Neural progenitor cell (in vitro differentiated cells): ENCODE measurements at regions not wholly inside any gene's neighbourhood (a gene's known extent, or its start where the extent isn't known, plus 50 kb on each side); places are given as distances from the start of the nearest gene placed in this dataset.
A peak's percentile ranks its signal among the peaks of the same experiment; 100 is the strongest.

ENCODE experiments used
- DNase-seq: peaks from one replicate; pipeline ENCODE4 v3.0.0-alpha.2; 2016; ENCODE audit warnings: low spot score
- H2AFZ ChIP-seq: fragments of 200-600 bp; sonication (generic); replicated peaks from 2 replicates; pipeline ENCODE4 v1.6.1; 2016; ENCODE audit warnings: antibody characterized with exemption
- H3F3A ChIP-seq: fragments of 200-600 bp; sonication (generic); 2 replicates; pipeline ENCODE4 v1.6.1; 2016; ENCODE audit warnings: antibody characterized with exemption, low read depth
- H3K27ac ChIP-seq: fragments of 200-600 bp; sonication (generic); 2 replicates; pipeline ENCODE4 v1.5.1; 2016; ENCODE audit warnings: mild to moderate bottlenecking
- H3K27me3 ChIP-seq: fragments of 200-600 bp; sonication (generic); 2 replicates; pipeline ENCODE4 v1.6.1; 2016; ENCODE audit warnings: mild to moderate bottlenecking, moderate library complexity
- H3K36me3 ChIP-seq: fragments of 200-600 bp; sonication (generic); 2 replicates; pipeline ENCODE4 v1.5.1; 2016
- H3K4me1 ChIP-seq: fragments of 200-600 bp; sonication (generic); 2 replicates; pipeline ENCODE4 v1.6.1; 2016; ENCODE audit warnings: mixed run types
- H3K4me2 ChIP-seq: fragments of 200-600 bp; sonication (generic); 2 replicates; pipeline ENCODE4 v1.6.1; 2016
- H3K4me3 ChIP-seq: fragments of 200-600 bp; sonication (generic); 2 replicates; pipeline ENCODE4 v1.5.1; 2016
- H3K79me2 ChIP-seq: fragments of 200-600 bp; sonication (generic); 2 replicates; pipeline ENCODE4 v1.6.1; 2016; ENCODE audit warnings: low read depth
- H3K9ac ChIP-seq: fragments of 200-600 bp; sonication (generic); 2 replicates; pipeline ENCODE4 v1.6.1; 2016
- H3K9me3 ChIP-seq: fragments of 200-600 bp; sonication (generic); 2 replicates; pipeline ENCODE4 v1.5.1; 2016; ENCODE audit warnings: low read depth
- H4K20me1 ChIP-seq: fragments of 200-600 bp; sonication (generic); 2 replicates; pipeline ENCODE4 v1.6.1; 2016; ENCODE audit warnings: low read depth
- H3K27ac Mint-ChIP-seq: 3 replicates; pipeline ENCODE4 v1.8.0; 2021; ENCODE audit warnings: mixed read lengths
- H3K27me3 Mint-ChIP-seq: 2 replicates; pipeline ENCODE4 v1.8.0; 2022; ENCODE audit warnings: low read depth, mild to moderate bottlenecking, inconsistent platforms, moderate library complexity, mixed read lengths; ENCODE audit not compliant: insufficient read depth
- H3K36me3 Mint-ChIP-seq: 3 replicates; pipeline ENCODE4 v1.8.0; 2021; ENCODE audit warnings: mixed read lengths
- H3K4me1 Mint-ChIP-seq: 3 replicates; pipeline ENCODE4 v1.8.0; 2021; ENCODE audit warnings: mixed read lengths
- H3K4me3 Mint-ChIP-seq: 3 replicates; pipeline ENCODE4 v1.8.0; 2021; ENCODE audit warnings: mild to moderate bottlenecking, moderate library complexity, mixed read lengths
- H3K9me3 Mint-ChIP-seq: 3 replicates; pipeline ENCODE4 v1.8.0; 2020; ENCODE audit warnings: mixed read lengths
- EZH2 ChIP-seq: fragments of 200-600 bp; sonication (generic); IDR thresholded peaks from 2 replicates; pipeline ENCODE4 v1.6.1; 2017; ENCODE audit warnings: antibody characterized with exemption, mild to moderate bottlenecking, moderate library complexity
- EZH2phosphoT487 ChIP-seq: fragments of 200-600 bp; sonication (generic); IDR thresholded peaks from 2 replicates; pipeline ENCODE4 v1.6.1; 2017; ENCODE audit warnings: antibody characterized with exemption
- TF ChIP-seq, protein P1 (sequence below): fragments of 200-600 bp; sonication (generic); IDR thresholded peaks from 2 replicates; pipeline ENCODE4 v1.5.1; 2017; ENCODE audit warnings: antibody characterized with exemption, mild to moderate bottlenecking

DNA sequence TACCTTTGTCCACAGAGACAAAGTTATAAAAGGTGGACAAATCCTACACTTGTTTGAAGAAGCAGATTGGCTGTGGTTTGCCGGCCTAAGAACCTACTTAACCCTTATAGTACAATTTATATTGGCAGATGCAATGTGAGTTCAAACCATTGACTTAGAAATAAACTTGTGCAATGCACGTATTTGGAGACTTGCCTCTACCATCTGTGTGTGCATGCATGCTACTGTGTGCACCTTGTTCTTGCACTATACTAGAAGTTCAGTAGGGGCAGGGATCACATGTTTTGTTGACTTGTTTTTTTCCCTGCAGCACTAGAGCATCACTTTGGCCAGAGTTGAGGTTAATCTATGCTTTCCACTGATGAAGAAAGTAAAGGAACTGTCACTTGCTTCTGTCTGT, 163.1 kb upstream of the SERP2 start:
- no peaks in the 10 kb centered on the region for H3F3A ChIP-seq
- H3K4me3 Mint-ChIP-seq = no peak overlapping the region

DNA sequence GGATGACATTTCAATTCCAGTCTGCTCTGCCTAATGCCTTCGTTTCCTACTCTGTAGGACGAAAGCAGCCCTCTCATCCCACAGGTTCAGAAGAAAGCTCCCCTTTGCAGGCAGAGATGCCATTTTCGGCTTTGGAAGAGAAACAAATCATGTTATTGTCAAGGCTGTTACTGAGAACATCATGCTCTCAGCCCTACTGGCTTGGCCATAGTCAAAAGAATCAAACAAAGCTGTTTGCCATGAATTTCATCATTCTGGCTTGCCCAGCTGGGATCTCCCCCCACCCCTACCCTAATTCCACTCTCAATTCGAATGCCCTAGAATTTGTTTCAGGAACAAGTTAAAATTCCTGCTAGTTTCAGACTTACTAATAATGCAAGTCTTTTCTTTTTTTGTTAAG, 162.3 kb upstream of the SERP2 start:
- Histone ChIP-seq H3K27ac (no peak overlapping the region), H3K27me3 (no peaks in the 10 kb centered on the region), H2AFZ (peak overlapping the region; percentile 34), H3K9me3 (no peaks in the 10 kb centered on the region), H3F3A (no peaks in the 10 kb centered on the region), H3K4me1 (no peaks in the 10 kb centered on the region), H3K4me3 (no peak overlapping the region), H3K36me3 (no peaks in the 10 kb centered on the region), H3K9ac (no peak overlapping the region), H3K79me2 (no peaks in the 10 kb centered on the region), H4K20me1 (no peaks in the 10 kb centered on the region), H3K4me2 (no peak overlapping the region)
- H3K27ac Mint-ChIP-seq = no peak overlapping the region
- TF ChIP-seq, protein P1, sequence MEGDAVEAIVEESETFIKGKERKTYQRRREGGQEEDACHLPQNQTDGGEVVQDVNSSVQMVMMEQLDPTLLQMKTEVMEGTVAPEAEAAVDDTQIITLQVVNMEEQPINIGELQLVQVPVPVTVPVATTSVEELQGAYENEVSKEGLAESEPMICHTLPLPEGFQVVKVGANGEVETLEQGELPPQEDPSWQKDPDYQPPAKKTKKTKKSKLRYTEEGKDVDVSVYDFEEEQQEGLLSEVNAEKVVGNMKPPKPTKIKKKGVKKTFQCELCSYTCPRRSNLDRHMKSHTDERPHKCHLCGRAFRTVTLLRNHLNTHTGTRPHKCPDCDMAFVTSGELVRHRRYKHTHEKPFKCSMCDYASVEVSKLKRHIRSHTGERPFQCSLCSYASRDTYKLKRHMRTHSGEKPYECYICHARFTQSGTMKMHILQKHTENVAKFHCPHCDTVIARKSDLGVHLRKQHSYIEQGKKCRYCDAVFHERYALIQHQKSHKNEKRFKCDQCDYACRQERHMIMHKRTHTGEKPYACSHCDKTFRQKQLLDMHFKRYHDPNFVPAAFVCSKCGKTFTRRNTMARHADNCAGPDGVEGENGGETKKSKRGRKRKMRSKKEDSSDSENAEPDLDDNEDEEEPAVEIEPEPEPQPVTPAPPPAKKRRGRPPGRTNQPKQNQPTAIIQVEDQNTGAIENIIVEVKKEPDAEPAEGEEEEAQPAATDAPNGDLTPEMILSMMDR = no peak
- TF ChIP-seq EZH2 (no peak), EZH2phosphoT487 (no peak)
- H3K4me1 Mint-ChIP-seq = peaks cover 22% of the 10 kb centered on the region
- H3K9me3 Mint-ChIP-seq = peaks cover 3% of the 10 kb centered on the region
- DNase-seq = no peak
- peaks cover 4% of the 10 kb centered on the region for H3K27me3 Mint-ChIP-seq
- H3K36me3 Mint-ChIP-seq = no peaks in the 10 kb centered on the region
- H3K4me3 Mint-ChIP-seq = no peak overlapping the region

More for the DNA sequence above, 163.1 kb upstream of the SERP2 start:
- Mint-ChIP-seq H3K36me3 (peaks cover 3% of the 10 kb centered on the region), H3K4me1 (peaks cover 22% of the 10 kb centered on the region), H3K9me3 (peaks cover 7% of the 10 kb centered on the region), H3K27ac (no peak overlapping the region), H3K27me3 (peaks cover 2% of the 10 kb centered on the region)
- H3K36me3 ChIP-seq = no peaks in the 10 kb centered on the region
- no peaks in the 10 kb centered on the region for H3K9me3 ChIP-seq
- TF ChIP-seq EZH2phosphoT487 = no peak
- no peak for TF ChIP-seq EZH2
- TF ChIP-seq, protein P1 = no peak
- H3K27ac ChIP-seq = no peak overlapping the region
- no peak overlapping the region for H3K4me2 ChIP-seq
- H3K27me3 ChIP-seq = no peaks in the 10 kb centered on the region
- no peaks in the 10 kb centered on the region for H3K79me2 ChIP-seq
- no peak for DNase-seq
- no peak overlapping the region for H3K4me3 ChIP-seq
- no peaks in the 10 kb centered on the region for H4K20me1 ChIP-seq
- H2AFZ ChIP-seq = no peak overlapping the region
- H3K9ac ChIP-seq = no peak overlapping the region
- H3K4me1 ChIP-seq = no peaks in the 10 kb centered on the region

DNA sequence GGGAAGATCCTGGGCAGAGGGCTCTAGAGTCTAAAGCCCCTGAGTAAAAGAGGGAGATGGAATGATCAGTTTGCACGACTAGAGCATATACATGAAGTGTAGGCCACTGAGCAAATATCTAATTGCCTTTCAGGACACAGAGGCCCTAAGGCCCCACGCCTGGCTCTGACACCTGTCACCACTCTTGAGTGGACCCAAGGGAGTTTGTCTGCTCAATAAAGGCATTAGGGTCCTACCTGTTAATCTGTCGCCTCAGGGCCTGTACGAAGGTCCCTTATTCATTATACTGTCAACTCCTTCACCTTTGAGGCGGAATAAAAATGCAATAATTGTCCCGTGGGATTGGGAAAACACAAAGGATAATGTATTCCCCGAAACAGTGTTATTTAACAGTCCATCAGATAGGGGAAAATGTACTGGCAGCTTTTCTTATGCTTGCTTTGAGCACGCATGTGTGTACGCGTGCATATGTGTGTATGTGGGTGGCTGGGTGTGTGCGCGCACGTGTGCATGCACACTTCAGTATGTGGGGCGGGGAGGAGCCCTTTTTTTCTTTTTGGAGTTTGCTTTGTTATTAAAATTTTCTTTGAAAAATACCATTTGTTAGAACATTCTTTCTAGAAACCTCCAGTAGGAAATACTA, 161.8 kb upstream of the SERP2 start:
- H3K4me3 ChIP-seq = no peak overlapping the region
- peaks cover 22% of the 10 kb centered on the region for H3K4me1 Mint-ChIP-seq
- TF ChIP-seq, protein P1 = no peak
- no peak for TF ChIP-seq EZH2
- TF ChIP-seq EZH2phosphoT487 = no peak
- peaks cover 2% of the 10 kb centered on the region for H3K9me3 Mint-ChIP-seq
- no peaks in the 10 kb centered on the region for H3K36me3 ChIP-seq
- no peaks in the 10 kb centered on the region for H4K20me1 ChIP-seq
- no peaks in the 10 kb centered on the region for H3K79me2 ChIP-seq
- H3K27me3 ChIP-seq = no peaks in the 10 kb centered on the region
- no peaks in the 10 kb centered on the region for H3K4me1 ChIP-seq
- no peak overlapping the region for H3K27ac ChIP-seq
- no peaks in the 10 kb centered on the region for H3F3A ChIP-seq
- H3K9ac ChIP-seq = no peak overlapping the region
- no peaks in the 10 kb centered on the region for H3K36me3 Mint-ChIP-seq
- no peak for DNase-seq
- no peak overlapping the region for H3K4me2 ChIP-seq
- no peak overlapping the region for H2AFZ ChIP-seq
- H3K27me3 Mint-ChIP-seq = peaks cover 4% of the 10 kb centered on the region
- no peaks in the 10 kb centered on the region for H3K9me3 ChIP-seq
- H3K27ac Mint-ChIP-seq = no peak overlapping the region
- H3K4me3 Mint-ChIP-seq = no peak overlapping the region
